PC-9 (cell line): ENCODE measurements at regions not wholly inside any gene's neighbourhood (a gene's known extent, or its start where the extent isn't known, plus 50 kb on each side); places are given as distances from the start of the nearest gene placed in this dataset.

ENCODE experiments used
- BruUV-seq: library from RNA; stranded (reverse); fragments of 400-500 nt; replicated peaks from 2 replicates; lab custom pipeline; 2021; lab: Mats Ljungman, UMichigan
- CTCF ChIA-PET: fragments of 300-600 bp; sonication (Branson Sonifier 250); formaldehyde crosslinking; loops from one replicate; lab custom pipeline; 2022; ENCODE audit warnings: antibody characterized with exemption; lab: Charles Lee
- POLR2A ChIA-PET: fragments of 300-600 bp; sonication (Branson Sonifier 250); formaldehyde crosslinking; loops from one replicate; lab custom pipeline; 2022; ENCODE audit warnings: antibody characterized with exemption; ENCODE audit not compliant: unreplicated experiment; lab: Charles Lee
- DNase-seq, 2 experiments: peaks; one replicate each; pipeline versions ENCODE4 v3.0.0 to v3.0.0-alpha.2; 2015 to 2022; ENCODE audit warnings: mixed read lengths in 1 of 2
- H2AFZ ChIP-seq: fragments of 200-600 bp; sonication (generic); 2 replicates; pipeline ENCODE4 v1.8.1; 2017; ENCODE audit warnings: antibody characterized with exemption
- H3F3A ChIP-seq: fragments of 200-600 bp; sonication (generic); 2 replicates; pipeline ENCODE4 v1.8.1; 2017; ENCODE audit warnings: antibody characterized with exemption, mild to moderate bottlenecking, low read depth; ENCODE audit not compliant: insufficient read depth
- H3K27ac ChIP-seq: fragments of 200-600 bp; sonication (generic); 2 replicates; pipeline ENCODE4 v1.6.1; 2016; ENCODE audit warnings: mixed run types
- H3K27me3 ChIP-seq: fragments of 200-600 bp; sonication (generic); 2 replicates; pipeline ENCODE4 v1.6.1; 2016; ENCODE audit warnings: low read depth, mixed run types; ENCODE audit not compliant: insufficient read depth
- H3K36me3 ChIP-seq: fragments of 200-600 bp; sonication (generic); 2 replicates; pipeline ENCODE4 v1.6.1; 2016; ENCODE audit warnings: low read depth, mixed run types
- H3K4me1 ChIP-seq: fragments of 200-600 bp; sonication (generic); replicated peaks from 2 replicates; pipeline ENCODE4 v1.6.1; 2016; ENCODE audit warnings: mixed run types; ENCODE audit not compliant: insufficient read depth
- H3K4me2 ChIP-seq: fragments of 200-600 bp; sonication (generic); 2 replicates; pipeline ENCODE4 v1.6.1; 2017; ENCODE audit warnings: mixed run types
- H3K4me3 ChIP-seq: fragments of 200-600 bp; sonication (generic); 2 replicates; pipeline ENCODE4 v1.6.1; 2016; ENCODE audit warnings: mixed run types
- H3K79me2 ChIP-seq: fragments of 200-600 bp; sonication (generic); 2 replicates; pipeline ENCODE4 v1.6.1; 2017; ENCODE audit warnings: low read depth, mixed run types
- H3K9me2 ChIP-seq: fragments of 200-600 bp; sonication (generic); 2 replicates; pipeline ENCODE4 v1.8.1; 2017; ENCODE audit warnings: mild to moderate bottlenecking; ENCODE audit not compliant: insufficient read depth
- H3K9me3 ChIP-seq: fragments of 200-600 bp; sonication (generic); 2 replicates; pipeline ENCODE4 v1.8.1; 2016; ENCODE audit warnings: low read depth; ENCODE audit not compliant: insufficient read depth
- H4K20me1 ChIP-seq: fragments of 200-600 bp; sonication (generic); 2 replicates; pipeline ENCODE4 v1.8.1; 2017; ENCODE audit not compliant: insufficient read depth
- CTCF ChIP-seq: fragments of 200-600 bp; sonication (generic); conservative IDR thresholded peaks from 2 replicates; pipeline ENCODE4 v1.6.1; 2017; ENCODE audit warnings: mixed run types, antibody characterized with exemption, mild to moderate bottlenecking, moderate library complexity
- EZH2 ChIP-seq: fragments of 200-600 bp; sonication (generic); IDR thresholded peaks from 2 replicates; pipeline ENCODE4 v1.8.0; 2017; ENCODE audit warnings: antibody characterized with exemption, low read depth
- intact Hi-C: fragments of 100-400 bp; cut with micrococcal nuclease; formaldehyde crosslinking; loops from one replicate; pipeline ENCODE4 v1.10.0; 2022; ENCODE audit not compliant: unreplicated experiment

DNA sequence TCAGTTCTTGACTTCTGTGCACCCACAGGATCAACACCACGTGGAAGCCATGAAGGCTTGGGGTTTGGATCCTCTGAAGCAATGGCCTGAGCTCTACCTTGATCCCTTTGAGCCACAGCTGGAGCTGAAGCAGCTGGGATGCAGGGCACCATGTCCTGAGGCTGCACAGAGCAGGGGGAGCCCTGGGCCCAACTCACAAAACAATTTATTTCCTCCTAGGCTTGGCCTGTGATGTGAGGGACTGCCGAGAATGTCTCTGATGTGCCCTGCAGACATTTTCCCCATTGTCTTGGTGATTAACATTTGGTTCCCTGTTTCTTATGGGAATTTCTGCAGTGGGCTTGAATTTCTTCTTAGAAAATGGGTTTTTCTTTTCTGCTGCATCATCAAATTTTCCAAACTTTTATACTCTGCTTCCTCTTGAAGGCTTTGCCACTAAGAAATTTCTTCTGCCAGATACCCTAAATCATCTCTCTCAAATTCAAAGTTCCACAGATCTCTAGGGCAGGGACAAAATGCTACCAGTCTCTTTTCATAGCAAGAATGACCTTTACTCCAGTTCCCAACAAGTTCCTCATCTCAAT lies 288.2 kb downstream of the CCDC59 start:
- H3K4me1 ChIP-seq: no peaks in the 10 kb centered on the region
- no peaks in the 10 kb centered on the region for H3K79me2 ChIP-seq
- DNase-seq: no peak
- H3K4me2 ChIP-seq: no peak overlapping the region
- no peaks in the 10 kb centered on the region for H3K27me3 ChIP-seq
- intact Hi-C loops: no loop called here
- ChIA-PET CTCF (no interaction called here), POLR2A (no interaction called here)
- no peaks in the 10 kb centered on the region for H3K9me3 ChIP-seq
- no peak overlapping the region for H2AFZ ChIP-seq
- H4K20me1 ChIP-seq: no peaks in the 10 kb centered on the region
- H3K4me3 ChIP-seq: no peak overlapping the region
- H3F3A ChIP-seq: no peaks in the 10 kb centered on the region
- no peak overlapping the region for H3K27ac ChIP-seq
- H3K36me3 ChIP-seq: no peaks in the 10 kb centered on the region
- no TSS peak for BruUV-seq
- TF ChIP-seq EZH2 (no peak), CTCF (no peak)
- H3K9me2 ChIP-seq: no peaks in the 10 kb centered on the region

- no peaks in the 10 kb centered on the region; the same call in 1 of the 2 replicates for H3K4me1 ChIP-seq
- no peaks in the 10 kb centered on the region for H3K9me3 ChIP-seq
- no peak overlapping the region; the same call in 1 of the 2 replicates for H3K4me3 ChIP-seq
- peak overlapping the region; percentile 58 for H3K27ac ChIP-seq
- H3K9me2 ChIP-seq: no peaks in the 10 kb centered on the region
- DNase-seq: no peak
- intact Hi-C loops: no loop called here
- H3F3A ChIP-seq: no peaks in the 10 kb centered on the region
- TF ChIP-seq EZH2: no peak
- no peak for TF ChIP-seq CTCF
- no peaks in the 10 kb centered on the region for H4K20me1 ChIP-seq
- no peaks in the 10 kb centered on the region for H3K79me2 ChIP-seq
- peak overlapping the region; percentile 24 for H3K4me2 ChIP-seq
- ChIA-PET CTCF (no interaction called here), POLR2A (no interaction called here)
- H3K36me3 ChIP-seq: no peaks in the 10 kb centered on the region
- H2AFZ ChIP-seq: no peak overlapping the region
- BruUV-seq: no TSS peak
- H3K27me3 ChIP-seq: no peaks in the 10 kb centered on the region
Observed at GRCh38 chr12:82058197-82058596, 299.0 kb upstream of the PPFIA2 start.

GRCh38 chr12:82057770-82058169 lies 298.6 kb upstream of the PPFIA2 start:
- intact Hi-C loops: no loop called here
- no peaks in the 10 kb centered on the region for H3K79me2 ChIP-seq
- CTCF ChIA-PET: no interaction called here
- no peak overlapping the region; the same call in 1 of the 2 replicates for H3K4me3 ChIP-seq
- no peak overlapping the region for H2AFZ ChIP-seq
- peak overlapping the region; percentile 58 for H3K27ac ChIP-seq
- DNase-seq: peak; percentile 55 to 74
- TF ChIP-seq EZH2 (no peak), CTCF (no peak)
- POLR2A ChIA-PET: no interaction called here
- BruUV-seq: no TSS peak
- no peaks in the 10 kb centered on the region for H3F3A ChIP-seq
- H3K4me2 ChIP-seq: peak overlapping the region; percentile 24
- no peaks in the 10 kb centered on the region for H3K27me3 ChIP-seq
- H4K20me1 ChIP-seq: no peaks in the 10 kb centered on the region
- no peaks in the 10 kb centered on the region for H3K9me2 ChIP-seq
- H3K36me3 ChIP-seq: no peaks in the 10 kb centered on the region
- no peaks in the 10 kb centered on the region for H3K9me3 ChIP-seq
- H3K4me1 ChIP-seq: no peaks in the 10 kb centered on the region; the same call in 1 of the 2 replicates
